HG03565 (cell line): ENCODE measurements at regions not wholly inside any gene's neighbourhood (a gene's known extent, or its start where the extent isn't known, plus 50 kb on each side); places are given as distances from the start of the nearest gene placed in this dataset.
"Not testable (repeated sequence)": the region's sequence is repeated elsewhere in the genome, so short reads cannot be mapped to it uniquely, and the experiment has no call there.

Experiments
- ATAC-seq: cut with Tn5 transposase; IDR thresholded peaks from one replicate; pipeline ENCODE4 v1.9.1; 2021; ENCODE audit warnings: mild to moderate bottlenecking, moderate library complexity; ENCODE audit not compliant: unreplicated experiment

- ATAC-seq, result no peak
Measured at GRCh38 chr5:25764733-25765132, 1120.0 kb upstream of the CDH10 start.

- no peak for ATAC-seq
Measured at GRCh38 chr5:25763781-25764180, 1119.0 kb upstream of the CDH10 start.

DNA sequence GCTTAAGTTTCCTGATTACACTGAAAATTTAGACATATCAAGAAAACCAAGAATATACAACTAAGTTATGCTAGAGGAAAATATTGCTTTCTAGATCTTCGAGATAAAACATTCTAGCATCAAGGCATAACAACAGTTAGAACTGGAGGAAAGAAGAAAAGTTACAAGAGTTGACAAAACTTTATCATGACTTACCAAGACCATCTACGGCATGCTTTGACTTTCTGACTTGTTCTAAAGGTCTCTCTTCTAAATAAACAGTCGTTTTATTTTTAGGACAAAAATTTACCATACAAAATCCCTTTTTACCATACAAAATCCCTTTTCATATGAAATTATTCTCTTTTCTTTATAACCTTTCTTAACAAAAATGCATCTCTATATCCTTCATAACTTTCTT is 1110.1 kb upstream of the CDH10 start:
- no peak for ATAC-seq

DNA sequence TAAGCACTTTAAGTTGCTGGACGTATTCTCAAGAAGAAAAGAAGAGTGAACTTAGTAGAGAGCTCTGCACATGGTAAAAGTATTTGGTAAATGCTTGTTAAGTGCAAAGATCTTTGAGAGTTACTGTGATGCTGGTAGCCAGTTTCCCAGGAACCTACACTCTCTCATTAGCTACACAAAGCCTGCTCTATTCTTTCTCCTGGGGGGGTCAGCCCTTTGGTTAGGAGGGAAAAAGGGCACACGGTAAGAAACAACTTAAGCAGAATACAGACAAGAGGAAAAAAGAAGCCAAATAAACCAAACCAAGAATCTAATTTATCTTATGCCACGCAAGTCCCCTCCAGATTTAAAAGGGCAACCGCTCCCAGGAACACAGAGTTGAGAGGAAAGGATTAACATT is 1100.1 kb upstream of the CDH10 start:
- ATAC-seq, result no peak

- no peak for ATAC-seq
Measured at GRCh38 chr5:25716680-25717079, 1071.9 kb upstream of the CDH10 start.

DNA sequence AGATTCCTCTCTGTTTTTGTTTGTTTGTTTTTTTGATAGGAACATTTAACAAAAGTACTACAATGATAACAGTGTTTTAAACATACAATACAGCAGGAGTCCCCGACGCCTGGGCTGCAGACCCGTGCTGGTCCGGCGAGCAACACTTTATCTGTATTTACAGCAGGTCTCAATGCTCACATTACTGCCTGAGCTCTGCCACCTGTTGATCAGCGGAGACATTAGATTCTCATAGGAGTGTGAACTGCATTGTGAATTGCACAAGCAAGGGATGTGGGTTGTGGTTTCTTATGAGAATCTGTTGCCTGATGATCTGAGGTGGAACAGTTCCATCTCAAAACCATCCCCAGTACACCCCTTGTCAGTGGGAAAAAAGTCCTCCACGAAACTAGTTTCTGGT is 1068.5 kb upstream of the CDH10 start:
- ATAC-seq, result no peak

- no peak for ATAC-seq
Measured at GRCh38 chr5:25707093-25707492, 1062.3 kb upstream of the CDH10 start.

- ATAC-seq, result no peak
Measured at GRCh38 chr5:25701936-25702335, 1057.2 kb upstream of the CDH10 start.

GRCh38 chr5:25694801-25695200 is 1050.0 kb upstream of the CDH10 start:
- no peak for ATAC-seq

GRCh38 chr5:25688156-25688555 is 1043.4 kb upstream of the CDH10 start:
- ATAC-seq, result no peak

- no peak for ATAC-seq
Measured at GRCh38 chr5:25669645-25670401, 1025.0 kb upstream of the CDH10 start.

GRCh38 chr5:25662610-25663009 is 1017.8 kb upstream of the CDH10 start:
- ATAC-seq, result no peak

- not testable (repeated sequence) for ATAC-seq
Measured at GRCh38 chr5:25650316-25650715, 1005.5 kb upstream of the CDH10 start.

DNA sequence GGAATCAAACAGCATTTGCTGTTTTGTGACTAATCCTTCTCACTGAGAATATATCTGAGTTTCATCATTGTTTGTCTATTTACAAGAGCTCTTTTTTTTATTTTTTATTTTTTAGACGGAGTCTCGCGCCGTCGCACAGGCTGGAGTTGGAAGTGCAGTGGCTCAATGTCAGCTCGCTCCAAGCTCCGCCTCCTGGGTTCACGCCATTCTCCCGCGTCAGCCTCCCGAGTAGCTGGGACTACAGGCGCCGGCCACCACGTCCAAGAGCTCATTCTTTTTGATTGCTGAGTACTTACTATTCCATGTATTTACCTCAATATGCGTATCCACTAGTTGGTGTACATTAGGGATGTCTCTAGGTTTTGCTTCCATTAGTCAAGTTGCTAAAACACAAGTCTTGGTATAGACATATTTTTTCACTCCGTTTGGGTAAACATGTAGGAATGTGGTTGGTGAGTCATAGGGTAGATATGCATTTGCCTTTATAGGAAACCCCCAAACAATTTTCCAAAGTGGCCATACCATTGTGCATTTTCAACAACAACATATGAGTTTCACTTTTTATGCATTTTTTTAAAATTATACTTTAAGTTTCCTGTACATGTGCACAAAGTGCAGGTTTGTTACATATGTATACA is 1005.0 kb upstream of the CDH10 start:
- no peak for ATAC-seq

- no peak for ATAC-seq
Measured at GRCh38 chr5:25646421-25647341, 1001.9 kb upstream of the CDH10 start.

DNA sequence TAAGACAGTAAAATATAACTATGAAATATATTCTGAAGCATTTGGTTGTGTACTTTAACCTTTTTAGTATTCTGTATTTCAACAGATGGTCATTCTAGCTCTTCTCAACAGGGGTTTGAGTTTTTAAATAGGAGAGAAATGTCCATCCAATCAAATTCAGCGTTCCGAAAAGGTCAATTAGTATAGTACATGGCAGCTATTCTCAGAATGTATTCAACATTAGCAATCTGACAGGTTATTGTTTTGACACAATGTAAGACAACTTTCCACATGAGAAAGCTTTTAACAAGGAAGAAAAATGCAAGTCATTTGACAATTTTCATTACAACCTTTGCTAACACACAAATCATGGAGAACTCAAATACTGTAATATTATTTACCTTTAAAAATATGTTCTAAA is 996.3 kb upstream of the CDH10 start:
- no peak for ATAC-seq

DNA sequence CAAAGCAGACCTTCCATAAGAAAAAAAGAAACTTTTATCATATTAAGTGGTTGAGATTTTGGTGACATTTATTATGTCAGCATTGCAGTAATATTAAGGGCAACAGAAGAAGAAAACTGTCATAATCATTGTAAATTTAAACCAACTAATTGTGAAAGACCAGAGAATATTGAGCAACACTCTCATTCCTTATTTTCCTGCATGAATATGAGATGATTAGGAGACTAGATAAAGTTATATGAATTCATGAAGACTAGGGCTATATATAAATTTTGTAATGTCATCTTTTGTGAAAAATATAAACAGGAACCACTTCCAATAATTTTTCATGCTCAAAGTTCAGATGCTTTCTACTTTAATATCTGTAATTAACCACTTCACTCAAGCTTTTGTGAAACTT is 974.5 kb upstream of the CDH10 start:
- no peak for ATAC-seq

GRCh38 chr5:25618821-25619220 is 974.0 kb upstream of the CDH10 start:
- ATAC-seq, result no peak

DNA sequence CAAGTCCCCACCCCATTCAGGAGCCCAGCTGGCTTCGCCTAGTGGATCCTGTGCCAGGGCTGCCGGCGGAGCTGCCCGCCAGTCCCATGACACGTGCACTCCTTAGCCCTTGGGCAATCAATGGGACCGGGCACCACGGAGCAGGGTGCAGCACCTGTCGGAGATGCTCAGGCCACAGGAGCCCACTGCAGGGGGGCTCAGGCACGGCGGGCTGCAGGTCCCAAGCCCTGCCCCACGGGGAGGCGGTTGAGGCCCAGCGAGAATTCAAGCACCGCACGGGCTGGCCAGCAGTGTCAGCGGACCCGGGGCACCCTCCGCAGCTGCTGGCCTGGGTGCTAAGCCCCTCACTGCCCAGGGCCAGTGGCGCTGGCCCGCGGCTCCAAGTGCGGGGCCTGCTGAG is 969.7 kb upstream of the CDH10 start:
- ATAC-seq, result no peak

DNA sequence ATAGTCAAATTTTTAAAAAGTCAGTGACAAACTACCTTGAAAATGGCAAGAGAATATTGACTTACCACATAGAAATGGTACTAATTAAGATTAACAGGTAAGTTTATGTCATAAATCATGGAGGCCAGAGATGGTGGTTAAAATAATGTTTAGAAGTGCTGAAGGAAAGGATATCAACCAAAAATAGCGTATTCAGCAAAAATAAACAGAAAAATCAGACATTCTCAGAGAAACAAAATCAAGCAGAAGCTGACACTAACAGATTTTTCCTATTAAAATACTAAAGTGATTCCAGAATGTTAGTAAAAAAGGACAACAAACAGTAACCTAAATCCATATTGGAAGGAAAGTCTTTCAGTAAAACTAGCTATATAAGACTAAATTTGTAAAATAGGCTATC is 959.9 kb upstream of the CDH10 start:
- no peak for ATAC-seq

DNA sequence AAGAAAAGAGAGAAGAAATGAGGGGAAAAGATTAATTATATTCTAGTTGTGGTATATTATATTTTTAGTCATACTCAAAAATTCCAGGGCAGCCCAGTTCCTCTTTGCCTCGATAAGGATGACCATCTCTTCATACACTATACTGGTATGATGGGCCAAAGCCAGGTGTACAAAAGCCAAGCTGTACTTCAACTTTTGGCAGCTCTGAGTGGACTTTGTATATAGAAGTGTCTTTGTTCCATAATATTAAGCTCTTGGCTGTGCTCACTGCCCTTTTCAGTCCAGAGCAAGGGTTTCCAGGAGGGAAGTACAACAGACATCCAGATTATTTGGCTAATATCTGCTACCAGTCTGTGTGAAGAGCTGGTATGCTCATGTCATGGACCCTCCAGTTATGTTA is 934.3 kb upstream of the CDH10 start:
- ATAC-seq, result no peak

- ATAC-seq, result no peak
Measured at GRCh38 chr5:25573691-25574090, 928.9 kb upstream of the CDH10 start.
